Tibial nerve (tissue), 4 donors: ENCODE measurements at regions not wholly inside any gene's neighbourhood (a gene's known extent, or its start where the extent isn't known, plus 50 kb on each side); places are given as distances from the start of the nearest gene placed in this dataset.

Source experiments
- CTCF ChIP-seq, 5 experiments: fragments of 200-600 bp in 3 of 5; fragments of 450-650 bp in 2 of 5; sonication (generic) in 3 of 5; IDR thresholded peaks; one replicate each; pipeline ENCODE4 v1.5.1; 2016 to 2019; ENCODE audit warnings: antibody characterized with exemption in 5 of 5, mild to moderate bottlenecking in 3 of 5, moderate library complexity in 2 of 5
- EP300 ChIP-seq, 2 donors: sonication (generic); formaldehyde crosslinking; IDR thresholded peaks; one replicate each; pipeline ENCODE4 v1.6.1; 2017; ENCODE audit warnings: antibody characterized with exemption in 2 of 2, mild to moderate bottlenecking in 1 of 2
- POLR2A ChIP-seq, 2 donors: fragments of 450-650 bp; IDR thresholded peaks; one replicate each; pipeline ENCODE4 v1.6.1; 2017; ENCODE audit warnings: antibody characterized with exemption in 2 of 2, mild to moderate bottlenecking in 2 of 2, moderate library complexity in 2 of 2

GRCh38 chr15:39247574-39247973 lies 333.3 kb upstream of the THBS1 start:
- TF ChIP-seq CTCF (IDR thresholded peaks at IDR 0.05) (no peak), POLR2A (IDR thresholded peaks at IDR 0.05) (no peak), EP300 (IDR thresholded peaks at IDR 0.05) (no peak)
